H1 (cell line): ENCODE measurements at regions not wholly inside any gene's neighbourhood (a gene's known extent, or its start where the extent isn't known, plus 50 kb on each side); places are given as distances from the start of the nearest gene placed in this dataset.

Source experiments
- ASH2L ChIP-seq: fragments of 200-600, 300-600 bp; sonication (generic); IDR thresholded peaks from one replicate; pipeline ENCODE4 v1.7.1; 2017; ENCODE audit warnings: low read length
- CBX8 ChIP-seq: fragments of 300-800, 300-1000 bp; sonication (generic); IDR thresholded peaks from 2 replicates; pipeline ENCODE4 v1.7.1; 2016; ENCODE audit warnings: low read depth, low read length, borderline replicate concordance
- CEBPB ChIP-seq: IDR thresholded peaks from 2 replicates; pipeline ENCODE4 v1.6.1; 2012; ENCODE audit warnings: low read depth, low read length
- EGR1 ChIP-seq: IDR thresholded peaks from 2 replicates; pipeline ENCODE4 v1.6.1; 2011; ENCODE audit warnings: low read depth, low read length, borderline replicate concordance
- EZH2 ChIP-seq: fragments of 200-600 bp; sonication (generic); IDR thresholded peaks from 2 replicates; pipeline ENCODE4 v1.7.1; 2012; ENCODE audit warnings: low read depth, mild to moderate bottlenecking, moderate library complexity, low read length, inconsistent platforms; ENCODE audit not compliant: severe bottlenecking
- NANOG ChIP-seq: IDR thresholded peaks from 2 replicates; pipeline ENCODE4 v1.6.1; 2011; ENCODE audit warnings: low read length, low read depth, mild to moderate bottlenecking, inconsistent platforms; ENCODE audit not compliant: insufficient read depth, poor library complexity, severe bottlenecking
- POLR2A ChIP-seq, 2 experiments: IDR thresholded peaks; 1 replicate in 1 of 2; 2 replicates in 1 of 2; pipeline ENCODE4 v1.6.1; 2011; ENCODE audit warnings: low read depth in 2 of 2, low read length in 2 of 2, mild to moderate bottlenecking in 2 of 2; ENCODE audit errors: control extremely low read depth in 1 of 2
- POU5F1 ChIP-seq: IDR thresholded peaks from 2 replicates; pipeline ENCODE4 v1.6.1; 2011; ENCODE audit warnings: low read depth, mild to moderate bottlenecking, low read length, moderate library complexity

DNA sequence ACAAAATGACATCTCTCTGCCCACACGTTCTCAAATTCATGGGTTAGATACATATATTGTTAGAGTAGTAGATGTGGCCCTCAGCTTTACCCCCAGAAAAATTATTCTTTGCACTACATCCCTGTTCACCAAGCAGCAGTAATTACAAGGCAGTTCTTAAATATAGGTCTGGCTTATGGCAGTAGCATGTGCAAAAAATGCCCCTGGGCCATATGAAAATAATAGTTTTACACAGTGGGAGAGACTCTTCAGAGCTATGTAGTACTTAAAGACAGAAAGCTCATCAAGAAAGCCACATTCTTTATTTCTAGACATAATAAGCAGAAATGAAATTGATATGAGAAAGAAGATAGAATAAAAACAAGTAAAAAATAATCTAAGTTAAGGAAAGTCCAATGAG, 196.3 kb upstream of the FOXP2 start (continued):
- TF ChIP-seq EGR1, result no peak
- no peak for TF ChIP-seq POU5F1
- no peak for TF ChIP-seq CEBPB
- TF ChIP-seq EZH2, result no peak
- no peak for TF ChIP-seq NANOG
- no peak for TF ChIP-seq ASH2L
- TF ChIP-seq POLR2A (IDR thresholded peaks at IDR 0.05; ENCODE audit: control extremely low read depth in 1 of 2, low read depth in 2 of 2, low read length in 2 of 2), result no peak
- TF ChIP-seq CBX8, result no peak
